ENCODE measurements at regions not wholly inside any gene's neighbourhood (a gene's known extent, or its start where the extent isn't known, plus 50 kb on each side); places are given as distances from the start of the nearest gene placed in this dataset.

- Histone ChIP-seq H3K4me1 (no peaks in the 10 kb centered on the region), H3K36me3 (ENCODE audit: control insufficient read depth, insufficient read depth, low read length) (no peaks in the 10 kb centered on the region), H3K27me3 (replicated peaks; ENCODE audit: control insufficient read depth, insufficient read depth, low read length) (peaks cover 7% of the 10 kb centered on the region), H3K4me3 (ENCODE audit: low read depth, low read length) (no peak overlapping the region), H3K9me3 (no peaks in the 10 kb centered on the region)
- no peaks in the 10 kb centered on the region for H3K36me3 Mint-ChIP-seq (ENCODE audit: insufficient read depth, unreplicated experiment)
- DNase-seq: no peak
- H3K27ac Mint-ChIP-seq (ENCODE audit: unreplicated experiment): no peak overlapping the region
- POLR2A ChIA-PET: no interaction called here
- H3K4me3 Mint-ChIP-seq (ENCODE audit: unreplicated experiment): no peak overlapping the region
- CTCF ChIA-PET: no interaction called here
- BruUV-seq (replicated peaks): no TSS peak
- intact Hi-C loops (cut with micrococcal nuclease; ENCODE audit: unreplicated experiment): no loop called here
- no peak for TF ChIP-seq CTCF (IDR thresholded peaks at IDR 0.05; ENCODE audit: insufficient read depth in 1 of 2, low read depth in 1 of 2, low read length in 1 of 2, severe bottlenecking in 1 of 2, unreplicated experiment in 1 of 2)
- peaks cover 48% of the 10 kb centered on the region for H3K27me3 Mint-ChIP-seq (ENCODE audit: insufficient read depth, unreplicated experiment)
- H3K4me1 Mint-ChIP-seq (ENCODE audit: low read depth, unreplicated experiment): no peaks in the 10 kb centered on the region
- H3K9me3 Mint-ChIP-seq (ENCODE audit: unreplicated experiment): no peaks in the 10 kb centered on the region
These were observed 267.2 kb upstream of the FOXF1 start for GRCh38 chr16:86243123-86243473.

GRCh38 chr16:86243571-86244154 is 266.7 kb upstream of the FOXF1 start:
- no TSS peak for BruUV-seq (replicated peaks)

DNA sequence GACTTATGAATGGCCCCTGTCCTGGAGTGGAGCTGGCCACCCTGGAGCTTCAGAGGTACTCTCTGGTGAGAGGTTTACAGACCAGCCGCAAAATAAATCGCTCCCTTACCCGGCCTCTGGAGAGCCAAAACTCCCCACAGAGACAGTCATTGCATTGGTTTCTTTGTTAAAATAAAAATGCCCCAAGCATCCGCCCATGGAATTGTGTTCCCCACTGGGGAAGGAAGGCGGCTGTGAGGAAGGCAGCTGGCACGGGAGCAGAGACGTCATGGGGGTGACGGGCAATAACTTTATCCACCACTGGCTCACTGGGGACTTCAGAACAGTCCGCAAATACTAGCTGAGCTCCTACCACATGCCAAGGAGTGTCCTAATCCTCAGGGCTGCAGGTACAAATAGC is 266.2 kb upstream of the FOXF1 start:
- Mint-ChIP-seq H3K27ac (ENCODE audit: unreplicated experiment) (no peak overlapping the region), H3K4me1 (ENCODE audit: low read depth, unreplicated experiment) (no peaks in the 10 kb centered on the region), H3K36me3 (ENCODE audit: insufficient read depth, unreplicated experiment) (no peaks in the 10 kb centered on the region), H3K4me3 (ENCODE audit: unreplicated experiment) (no peak overlapping the region), H3K27me3 (ENCODE audit: insufficient read depth, unreplicated experiment) (peaks cover 51% of the 10 kb centered on the region), H3K9me3 (ENCODE audit: unreplicated experiment) (no peaks in the 10 kb centered on the region)
- no peak for TF ChIP-seq CTCF (IDR thresholded peaks at IDR 0.05; ENCODE audit: insufficient read depth in 1 of 2, low read depth in 1 of 2, low read length in 1 of 2, severe bottlenecking in 1 of 2, unreplicated experiment in 1 of 2)
- POLR2A ChIA-PET: no interaction called here
- Histone ChIP-seq H3K4me1 (no peaks in the 10 kb centered on the region), H3K4me3 (ENCODE audit: low read depth, low read length) (no peak overlapping the region), H3K27me3 (replicated peaks; ENCODE audit: control insufficient read depth, insufficient read depth, low read length) (peaks cover 7% of the 10 kb centered on the region), H3K9me3 (no peaks in the 10 kb centered on the region; the same call in 1 of the 2 replicates), H3K36me3 (ENCODE audit: control insufficient read depth, insufficient read depth, low read length) (no peaks in the 10 kb centered on the region)
- no TSS peak for BruUV-seq (replicated peaks)
- CTCF ChIA-PET: no interaction called here
- intact Hi-C loops (cut with micrococcal nuclease; ENCODE audit: unreplicated experiment): no loop called here
- DNase-seq: no peak

More at GRCh38 chr16:86243571-86244154, 266.7 kb upstream of the FOXF1 start:
- no peak overlapping the region for H3K4me3 ChIP-seq (ENCODE audit: low read depth, low read length)
- TF ChIP-seq CTCF (IDR thresholded peaks at IDR 0.05; ENCODE audit: insufficient read depth in 1 of 2, low read depth in 1 of 2, low read length in 1 of 2, severe bottlenecking in 1 of 2, unreplicated experiment in 1 of 2): no peak
- H3K36me3 ChIP-seq (ENCODE audit: control insufficient read depth, insufficient read depth, low read length): no peaks in the 10 kb centered on the region
- H3K27me3 ChIP-seq (replicated peaks; ENCODE audit: control insufficient read depth, insufficient read depth, low read length): peaks cover 7% of the 10 kb centered on the region
- no peaks in the 10 kb centered on the region for H3K4me1 ChIP-seq
- Mint-ChIP-seq H3K36me3 (ENCODE audit: insufficient read depth, unreplicated experiment) (no peaks in the 10 kb centered on the region), H3K27ac (ENCODE audit: unreplicated experiment) (no peak overlapping the region), H3K9me3 (ENCODE audit: unreplicated experiment) (no peaks in the 10 kb centered on the region), H3K4me3 (ENCODE audit: unreplicated experiment) (no peak overlapping the region), H3K27me3 (ENCODE audit: insufficient read depth, unreplicated experiment) (peaks cover 50% of the 10 kb centered on the region), H3K4me1 (ENCODE audit: low read depth, unreplicated experiment) (no peaks in the 10 kb centered on the region)
- ChIA-PET CTCF (no interaction called here), POLR2A (no interaction called here)
- intact Hi-C loops (cut with micrococcal nuclease; ENCODE audit: unreplicated experiment): no loop called here
- H3K9me3 ChIP-seq: no peaks in the 10 kb centered on the region; the same call in 1 of the 2 replicates
- no peak for DNase-seq
